Stimulated activated CD4-positive, alpha-beta T cell treated with anti-CD3 and anti-CD28 coated beads, Interleukin-2, amount 100 ng/mL, for 4 hours (primary cell): ENCODE measurements at regions not wholly inside any gene's neighbourhood (a gene's known extent, or its start where the extent isn't known, plus 50 kb on each side); places are given as distances from the start of the nearest gene placed in this dataset.

Experiments
- DNase-seq: peaks from one replicate; pipeline ENCODE4 v3.0.0-alpha.2; 2020; ENCODE audit warnings: low read depth

DNA sequence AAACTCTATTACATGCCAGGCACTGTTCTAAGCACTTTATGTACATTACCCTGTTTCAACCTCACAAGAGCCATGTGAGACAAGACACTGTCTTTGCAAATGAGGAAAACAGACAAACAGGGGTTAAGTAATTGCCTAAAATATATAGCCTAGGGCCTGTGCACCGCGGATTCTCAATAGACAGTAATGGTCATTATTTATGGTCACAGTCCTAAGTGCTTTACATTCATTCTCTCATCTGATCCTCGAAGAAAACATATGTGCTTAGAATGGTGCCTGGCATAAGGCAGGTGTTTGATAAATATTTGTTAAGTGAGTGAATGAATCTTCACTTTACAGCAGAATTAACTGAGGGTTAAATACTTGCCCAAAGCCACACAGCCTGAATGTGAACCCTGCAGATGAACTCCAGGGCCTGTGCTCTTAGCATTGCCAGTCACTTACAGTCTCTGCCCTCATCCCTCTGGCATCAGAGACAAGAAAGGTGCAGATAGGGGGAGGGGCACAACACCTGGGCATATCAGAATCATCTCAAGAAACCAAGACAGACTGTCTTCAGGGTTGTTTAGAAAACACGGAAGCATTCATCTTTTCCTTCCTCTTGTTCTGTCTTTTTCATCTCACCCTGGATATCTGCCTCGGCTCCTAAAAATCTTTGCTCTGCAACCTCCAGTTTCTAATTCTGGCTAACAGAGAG, 92.8 kb upstream of the SASH1 start:
- DNase-seq = no peak

DNA sequence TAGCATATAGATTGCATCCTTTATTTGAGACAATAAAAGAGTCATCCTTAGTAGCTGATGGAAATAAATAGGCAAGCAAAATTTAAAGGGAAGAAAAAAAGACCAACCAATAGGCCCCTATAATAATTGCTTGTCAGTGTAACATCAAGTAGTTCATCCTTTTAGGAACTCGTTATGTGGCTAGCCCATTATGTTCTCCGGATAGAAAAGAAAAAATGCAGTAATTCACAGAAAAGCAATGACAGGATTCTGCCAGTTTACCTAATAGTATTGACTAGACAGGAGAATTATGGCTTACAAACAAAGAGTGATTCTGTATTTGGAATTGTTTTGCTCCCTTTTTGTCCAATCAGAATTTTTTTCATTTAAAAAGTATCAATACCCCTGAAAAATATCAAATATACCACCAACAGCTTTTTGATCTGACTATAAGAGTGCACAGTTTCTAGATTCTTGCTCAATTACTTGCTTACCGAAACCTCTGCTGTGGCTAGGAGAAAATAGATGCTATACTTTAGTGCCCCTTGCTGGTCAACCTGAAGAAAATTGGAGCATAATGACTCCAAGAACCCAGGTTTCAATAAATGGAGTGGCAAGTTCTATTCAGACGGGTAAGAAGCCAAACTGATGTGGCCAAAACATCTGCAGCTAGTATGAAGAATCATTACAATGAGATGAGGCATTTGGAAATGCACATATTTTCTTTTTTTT, 91.5 kb upstream of the SASH1 start:
- DNase-seq = no peak

DNA sequence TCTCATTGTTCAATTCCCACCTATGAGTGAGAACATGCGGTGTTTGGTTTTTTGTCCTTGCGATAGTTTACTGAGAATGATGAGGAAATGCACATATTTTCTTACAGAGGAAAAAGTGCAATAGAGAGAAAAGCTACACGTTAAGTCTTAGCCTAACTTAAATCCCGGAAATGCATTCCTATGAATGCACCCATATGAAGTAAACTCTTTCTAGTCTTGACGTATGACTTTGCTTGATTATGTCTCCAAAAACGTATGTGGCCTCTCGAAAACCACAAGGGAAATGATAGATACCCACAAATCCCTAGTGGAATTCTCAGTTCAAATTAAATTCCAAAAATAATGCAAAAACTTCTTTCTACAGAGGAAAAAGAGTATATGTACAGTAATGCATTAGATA, 90.7 kb upstream of the SASH1 start:
- no peak for DNase-seq

DNA sequence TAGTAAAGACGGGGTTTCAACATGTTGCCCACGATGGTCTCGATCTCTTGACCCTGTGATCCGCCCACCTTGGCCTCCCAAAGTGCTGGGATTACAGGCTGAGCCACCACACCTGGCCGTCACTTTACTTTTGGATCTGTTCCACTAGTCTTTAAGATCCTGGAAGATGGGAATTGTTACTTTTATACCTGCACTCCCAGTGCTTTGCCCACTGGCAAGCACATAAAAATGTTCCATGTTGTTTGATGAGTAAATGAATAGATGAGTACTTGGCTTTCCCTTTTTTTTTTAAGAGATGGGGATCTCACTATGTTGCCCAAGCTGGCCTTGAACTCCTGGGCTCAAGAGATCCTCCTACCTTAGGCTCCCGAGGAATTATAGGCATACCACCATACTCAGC, 84.8 kb upstream of the SASH1 start:
- no peak for DNase-seq

DNA sequence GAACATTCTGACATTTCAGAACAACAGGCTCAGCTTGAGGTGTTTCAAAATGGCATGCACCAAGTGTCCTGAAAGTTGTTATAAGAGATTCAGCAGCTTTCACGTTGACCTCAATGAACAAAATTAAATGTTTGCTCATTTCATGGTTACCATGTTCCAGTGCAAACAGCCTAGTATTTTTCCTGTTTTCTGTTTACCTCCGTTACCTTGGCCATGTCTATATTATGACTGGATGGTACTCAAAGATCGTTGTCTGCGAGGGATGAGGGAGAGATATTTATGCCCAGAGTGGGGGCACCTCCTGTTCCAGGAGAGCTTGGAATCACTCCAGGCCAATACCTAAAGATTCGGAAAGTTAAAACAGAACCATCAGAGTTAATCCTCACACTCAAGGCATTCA, 83.8 kb upstream of the SASH1 start:
- no peak for DNase-seq

DNA sequence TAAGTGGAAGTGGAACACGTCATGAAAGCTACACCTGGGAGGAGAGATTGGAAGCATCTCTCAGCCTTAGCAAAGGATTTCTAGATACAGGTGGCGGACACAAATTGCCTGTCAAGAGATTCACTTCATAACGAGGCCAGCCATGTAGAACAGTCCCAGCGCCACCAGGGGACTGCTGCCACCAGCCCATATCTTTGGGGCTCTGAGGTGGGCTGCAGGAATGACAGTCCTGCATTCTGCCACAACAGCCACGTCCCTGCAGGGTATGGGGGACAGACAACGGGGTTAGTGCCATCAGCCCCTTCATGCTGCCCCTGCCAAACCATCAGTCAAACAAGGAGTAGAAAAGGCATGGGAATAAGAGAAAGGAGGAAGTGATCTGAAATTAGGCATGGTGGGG, 81.2 kb upstream of the SASH1 start:
- no peak for DNase-seq

DNA sequence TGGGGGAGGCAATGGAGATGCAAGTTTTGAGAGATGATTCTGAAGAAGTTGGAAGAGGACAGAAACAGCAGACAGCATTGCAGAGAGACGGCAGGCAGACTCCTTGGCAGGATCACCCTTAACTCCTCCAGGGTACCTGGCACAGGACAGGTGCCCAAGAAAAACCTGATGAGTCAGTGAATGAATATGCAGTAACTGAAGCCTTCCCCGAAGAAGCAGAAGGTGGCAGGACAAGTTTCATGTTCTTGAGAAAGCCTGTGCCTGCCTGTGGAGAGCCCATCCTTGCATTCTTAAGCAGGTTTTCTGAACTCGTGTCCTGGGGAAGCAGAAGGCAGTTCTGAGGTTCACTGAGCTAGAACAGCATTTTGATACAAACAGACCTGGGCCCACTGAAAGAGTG, 79.6 kb upstream of the SASH1 start:
- DNase-seq = no peak

DNA sequence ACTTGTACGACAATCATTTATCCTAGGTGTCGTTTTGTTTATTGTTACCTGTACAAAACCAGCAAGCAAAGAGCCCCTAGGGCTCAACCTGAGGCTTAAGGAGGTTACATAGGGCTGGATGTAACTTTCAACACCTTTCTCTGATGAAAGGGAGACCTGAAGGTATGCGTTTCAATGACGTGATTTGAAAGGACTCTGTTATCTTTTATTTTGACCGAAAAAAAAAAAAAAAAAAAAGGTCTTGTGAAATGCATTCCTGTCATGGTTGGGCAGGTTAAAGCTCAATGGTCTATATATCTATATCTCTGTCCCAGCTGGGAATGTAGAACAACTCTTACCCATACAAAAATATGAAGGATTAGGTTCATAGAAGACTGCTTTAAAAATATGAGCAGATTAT, 78.7 kb upstream of the SASH1 start:
- no peak for DNase-seq

DNA sequence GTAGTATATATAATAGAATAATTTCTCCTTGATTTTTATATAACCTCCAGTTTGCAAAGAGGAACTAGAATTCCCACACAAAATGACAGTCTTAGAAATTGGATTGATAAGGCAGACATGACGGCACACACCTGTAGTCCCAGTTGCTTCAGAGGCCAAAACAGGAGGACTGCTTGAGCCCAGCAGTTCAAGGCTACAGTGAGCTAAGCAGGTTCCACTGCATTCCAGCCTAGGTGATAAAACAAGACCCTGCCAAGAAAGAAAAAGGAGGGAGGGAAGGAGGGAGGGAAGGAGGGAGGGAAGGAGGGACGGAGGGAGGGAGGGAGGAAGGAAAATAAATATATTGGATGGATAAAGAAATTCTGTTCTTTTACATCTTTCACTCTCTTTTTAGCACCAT, 77.6 kb upstream of the SASH1 start:
- DNase-seq = no peak

DNA sequence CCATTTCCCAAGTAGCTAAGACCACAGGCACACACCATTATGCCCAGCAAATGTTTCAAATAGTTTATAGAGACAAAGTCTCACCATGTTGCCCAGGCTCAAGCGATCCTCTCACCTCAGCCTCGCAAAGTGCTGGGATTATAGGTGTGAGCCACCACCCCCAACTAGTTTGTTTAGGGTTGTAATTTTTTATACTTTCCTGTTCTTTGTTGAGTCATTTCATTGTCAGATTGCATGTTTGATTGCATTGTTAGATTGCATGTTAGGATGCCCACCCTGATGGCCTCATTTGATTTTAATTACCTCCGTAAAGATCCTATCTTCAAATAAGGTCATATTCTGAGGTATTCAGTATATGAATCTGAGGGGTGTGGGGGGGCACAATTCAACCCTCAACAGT, 73.3 kb upstream of the SASH1 start:
- no peak for DNase-seq

DNA sequence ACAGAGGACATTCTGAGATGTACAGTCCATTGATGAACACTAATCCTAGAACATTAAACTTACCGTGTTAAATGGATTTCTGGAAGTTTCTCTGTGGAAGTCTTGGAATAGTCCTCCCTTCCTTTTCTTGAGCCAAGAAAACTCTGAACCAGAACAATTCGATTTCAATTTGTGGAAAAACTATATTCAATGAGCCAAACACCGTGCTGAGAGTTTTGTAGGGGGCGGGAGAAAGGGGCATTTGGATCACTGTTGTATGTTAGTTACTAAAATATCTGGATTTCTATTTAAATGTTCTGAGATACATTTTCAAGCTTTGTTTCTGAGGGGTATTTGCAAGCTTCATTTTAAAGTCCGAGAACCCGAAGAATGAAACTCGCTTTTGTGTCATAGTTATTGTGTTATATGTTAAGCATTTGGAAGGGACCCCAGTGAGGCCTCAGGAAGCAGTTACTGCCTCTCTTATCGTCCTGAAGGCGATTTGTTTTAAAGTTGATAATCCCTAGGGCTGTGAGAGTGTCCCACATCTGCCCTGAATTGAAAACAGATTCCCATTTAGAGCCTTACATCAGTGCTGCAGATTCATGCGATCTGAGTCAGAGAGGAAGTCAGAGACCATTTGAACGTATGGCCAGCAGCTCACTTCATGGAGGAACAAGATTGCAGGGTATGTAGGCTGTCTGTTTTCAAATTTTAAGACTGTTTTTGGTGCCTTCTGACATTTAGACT, 70.8 kb upstream of the SASH1 start:
- no peak for DNase-seq

DNA sequence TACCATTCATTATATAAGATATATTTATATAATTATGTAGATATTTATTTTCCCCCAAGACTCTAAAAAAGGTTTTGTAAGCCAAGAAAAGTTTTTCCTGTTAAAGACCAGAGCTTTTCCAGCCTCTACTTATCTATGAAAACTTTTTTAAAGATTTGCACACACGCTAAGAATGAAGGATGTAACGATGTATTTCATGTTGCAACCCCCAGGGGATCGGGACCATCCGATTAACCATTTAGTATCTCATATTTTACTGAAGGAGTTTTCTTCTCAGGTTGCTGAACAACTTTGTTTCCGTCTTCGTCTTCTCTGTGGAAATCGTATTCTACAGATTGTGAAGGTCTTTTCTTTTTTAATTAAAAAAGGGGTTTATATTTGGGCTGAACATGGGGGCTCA, 70.0 kb upstream of the SASH1 start:
- no peak for DNase-seq

DNA sequence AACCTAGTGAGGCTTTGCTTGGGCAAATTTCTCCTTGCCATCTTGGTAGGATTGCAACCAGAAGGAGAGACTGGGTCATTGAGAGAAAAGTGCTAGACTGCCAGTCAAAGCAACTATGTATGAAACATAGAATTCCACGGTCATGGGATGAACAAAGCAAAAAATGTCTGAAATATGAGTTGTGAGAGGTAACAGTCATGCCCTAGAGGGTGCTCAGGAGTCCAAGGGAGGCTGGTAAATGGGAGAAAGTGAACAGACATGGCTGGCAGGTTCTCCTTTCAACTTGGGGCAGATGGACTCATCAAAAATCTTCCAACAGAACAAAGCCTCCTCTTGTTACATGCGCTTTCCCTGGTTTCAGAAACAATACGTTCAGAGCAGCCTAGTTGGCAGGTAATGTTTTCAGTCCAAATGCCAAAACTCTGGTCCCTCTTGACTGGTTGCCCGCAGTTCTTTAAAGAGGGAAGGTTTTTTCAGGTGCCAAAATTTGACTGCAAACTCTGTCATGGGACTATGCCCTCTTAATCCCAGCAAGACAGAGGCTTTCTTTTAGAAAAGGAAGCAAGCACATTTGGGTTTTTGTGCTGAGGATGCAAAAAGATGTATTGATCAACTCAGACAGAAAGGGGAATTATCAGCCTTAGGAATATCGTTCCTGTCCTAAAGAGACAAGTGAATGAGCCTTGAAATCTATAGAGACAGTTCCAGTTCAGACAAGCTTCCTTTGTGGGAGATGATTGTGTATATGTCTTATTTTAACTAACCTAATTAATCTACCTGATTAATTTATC, 68.5 kb upstream of the SASH1 start:
- DNase-seq = no peak

DNA sequence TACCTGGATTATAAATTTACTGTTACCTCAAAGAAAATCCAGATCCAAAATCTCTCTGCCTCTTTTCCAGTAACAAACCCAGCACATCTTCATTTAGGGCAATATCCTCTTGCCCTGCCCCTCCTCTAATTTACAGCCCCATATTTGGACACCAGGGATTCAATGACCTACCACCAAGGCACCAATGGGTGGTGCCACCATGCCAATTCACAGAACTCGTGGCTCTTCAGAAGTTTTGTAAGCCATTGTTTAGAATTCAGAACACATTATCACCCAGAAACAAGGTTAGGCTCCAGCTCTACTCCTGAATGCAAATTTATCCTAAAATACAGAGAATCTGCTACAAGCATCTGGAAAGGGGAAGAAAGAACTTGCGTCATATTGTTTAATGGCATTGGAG, 67.8 kb upstream of the SASH1 start:
- no peak for DNase-seq

DNA sequence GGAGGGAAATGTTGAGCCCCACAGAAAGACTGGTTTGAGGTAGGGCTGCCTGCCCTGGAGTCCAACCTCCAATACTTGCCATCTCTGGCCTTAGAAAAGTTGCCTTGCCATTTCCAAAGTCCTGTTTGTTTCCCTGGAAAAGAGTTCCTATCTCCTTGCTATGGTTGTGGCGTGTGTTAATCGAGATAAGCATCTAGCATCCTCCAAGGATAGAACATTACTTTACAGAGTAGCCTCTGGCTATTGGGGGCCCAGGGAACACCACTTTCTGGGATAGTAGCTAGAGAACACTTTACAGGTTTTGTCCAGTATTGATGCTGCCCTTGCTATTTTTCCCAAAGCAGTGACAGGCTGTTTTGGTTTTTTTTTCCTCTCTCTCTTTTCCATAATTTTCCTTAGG, 57.4 kb upstream of the SASH1 start:
- no peak for DNase-seq

DNA sequence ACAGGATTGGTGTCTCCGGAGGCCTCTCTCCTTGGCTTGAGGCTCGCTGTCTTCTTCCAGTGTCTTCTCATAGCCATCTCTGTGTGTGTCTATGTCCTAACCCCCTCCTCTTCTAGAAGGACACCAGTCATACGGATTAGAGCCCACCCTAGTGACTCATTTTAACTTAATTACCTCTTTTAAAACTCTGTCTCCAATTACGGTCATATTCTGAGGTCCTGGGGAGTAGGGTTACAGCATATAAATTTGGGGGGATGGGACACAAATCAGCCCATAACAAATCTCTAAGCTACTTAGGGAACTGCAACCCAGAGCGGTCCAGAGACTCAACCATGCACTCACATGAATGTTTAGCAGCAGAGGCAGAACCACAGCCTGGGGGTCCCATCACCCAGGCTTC, 56.1 kb upstream of the SASH1 start:
- DNase-seq = no peak

DNA sequence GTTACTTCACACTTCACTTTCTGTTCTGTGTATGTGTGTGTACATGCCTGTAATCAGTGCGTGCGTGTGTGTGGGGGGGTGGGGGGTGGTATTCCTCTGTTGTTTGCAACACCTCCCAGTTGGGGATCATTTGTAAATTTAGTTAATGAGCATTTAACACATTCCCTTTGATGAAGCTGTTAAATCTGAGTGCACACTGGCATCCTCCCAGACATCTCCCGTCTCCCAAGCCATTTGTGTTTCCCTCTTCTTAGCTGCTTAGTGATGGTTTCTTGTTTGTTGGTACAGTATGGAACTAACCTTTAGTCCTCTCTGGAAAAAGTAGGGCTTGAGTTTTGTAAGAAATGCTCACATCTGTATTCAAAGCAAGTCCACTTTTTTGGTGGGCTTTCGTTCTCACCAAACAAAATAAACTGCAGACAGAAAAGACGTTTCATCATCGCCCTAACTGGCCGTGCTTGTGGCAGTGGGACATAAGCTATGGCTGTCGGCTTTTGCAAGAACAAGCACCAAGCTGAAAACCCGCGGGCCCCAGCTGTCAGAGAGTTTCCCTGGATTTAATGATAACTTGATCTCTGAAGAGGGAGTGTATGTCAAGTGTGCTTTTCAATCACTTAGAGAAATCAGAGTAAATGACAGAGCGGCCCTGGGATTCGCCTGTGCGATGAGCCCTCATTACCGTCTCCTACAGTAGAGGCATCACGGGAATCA, 54.9 kb upstream of the SASH1 start:
- DNase-seq = no peak

DNA sequence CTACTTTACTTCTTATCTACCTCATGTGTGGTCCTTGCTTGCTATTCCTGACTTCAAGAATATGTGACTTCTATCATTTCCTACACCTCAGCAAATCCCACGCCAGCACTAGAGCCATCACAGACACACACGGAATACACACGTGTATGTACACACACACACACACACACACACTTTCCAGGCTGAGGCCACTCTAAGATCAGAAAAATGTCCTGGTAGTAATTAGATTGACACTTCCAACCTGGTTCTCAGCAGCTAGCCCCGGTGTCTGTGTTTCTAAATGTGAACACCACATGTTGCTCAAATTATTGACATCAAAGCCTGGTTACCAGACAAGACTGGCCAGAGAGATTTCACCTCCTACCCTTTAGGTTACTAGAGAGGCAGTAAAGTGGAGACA, 54.1 kb upstream of the SASH1 start:
- no peak for DNase-seq

DNA sequence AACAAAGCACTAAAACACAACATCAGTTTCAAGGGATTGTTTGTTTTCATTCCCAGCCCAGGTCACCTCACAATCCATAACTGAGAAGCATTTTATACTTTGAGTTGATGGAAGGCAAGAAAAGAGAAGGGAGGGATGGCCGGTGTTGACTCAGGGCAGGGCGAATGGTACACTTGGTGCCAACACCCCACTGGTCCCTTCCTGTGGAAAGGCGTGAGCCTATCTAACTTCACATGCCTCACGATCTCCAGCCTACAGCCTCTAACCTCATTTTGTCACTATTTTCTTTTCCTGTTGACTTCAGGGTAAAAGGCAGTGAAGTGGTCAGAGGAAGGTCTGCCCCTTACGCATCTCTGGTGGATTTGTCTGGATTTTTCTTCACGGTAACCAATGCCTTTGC, 53.5 kb upstream of the SASH1 start:
- DNase-seq = no peak

DNA sequence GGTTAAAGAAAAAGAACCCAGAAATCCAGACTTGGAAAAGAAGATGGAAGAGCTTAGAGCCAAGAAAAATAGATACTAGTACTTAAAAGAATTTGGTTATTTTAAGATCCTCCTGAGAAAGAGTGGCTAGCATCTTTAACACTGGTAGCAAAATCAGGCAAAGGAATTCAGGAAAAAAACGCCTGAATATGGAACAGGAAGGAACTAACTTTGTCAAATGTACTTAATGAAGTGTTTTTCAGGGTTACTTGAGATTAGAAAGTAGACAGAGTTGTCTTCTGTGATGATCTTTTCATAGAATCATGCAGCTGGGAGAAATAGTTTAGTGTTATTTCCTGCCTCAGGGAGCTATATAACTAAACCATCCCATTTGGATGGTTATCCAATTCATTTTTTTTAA, 50.8 kb upstream of the SASH1 start:
- DNase-seq = no peak
